NCI-H146 (cell line): ENCODE measurements at regions not wholly inside any gene's neighbourhood (a gene's known extent, or its start where the extent isn't known, plus 50 kb on each side); places are given as distances from the start of the nearest gene placed in this dataset.

Experiments used
- DNase-seq: peaks from one replicate; lab custom pipeline; 2025; lab: John Stamatoyannopoulos, UW

DNA sequence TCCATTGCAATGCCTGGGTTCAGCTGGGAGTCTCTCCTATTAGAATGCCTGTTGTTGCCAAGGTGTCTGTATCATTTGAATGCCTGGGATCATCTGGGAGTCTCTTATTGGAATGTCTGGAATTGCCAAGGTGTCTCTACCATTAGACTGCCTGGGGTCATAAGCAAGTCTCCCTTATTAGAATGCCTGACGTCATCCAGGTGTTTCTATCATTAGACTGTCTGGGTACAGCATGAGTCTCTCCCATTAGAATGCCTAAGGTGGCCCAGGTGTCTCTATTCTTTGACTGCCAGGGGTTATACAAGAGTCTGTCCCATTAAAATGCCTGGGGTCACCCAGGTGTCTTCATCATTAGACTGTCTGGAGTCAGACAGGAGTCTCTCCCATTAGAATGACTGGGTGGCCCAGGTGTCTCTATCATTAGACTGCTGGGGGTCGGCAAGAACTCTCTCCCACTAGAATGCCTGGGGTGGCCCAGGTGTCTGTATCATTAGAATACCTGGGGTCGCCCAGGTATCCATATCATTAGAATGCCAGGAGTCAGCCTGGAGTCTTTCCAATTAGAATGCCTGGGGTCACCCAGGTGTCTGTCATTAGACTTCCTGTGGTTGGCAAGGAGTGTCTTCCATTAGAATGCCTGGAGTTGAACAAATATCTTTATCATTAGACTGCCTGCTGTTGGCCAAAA is 2274.0 kb downstream of the TP53TG3F start:
- no peak for DNase-seq

DNA sequence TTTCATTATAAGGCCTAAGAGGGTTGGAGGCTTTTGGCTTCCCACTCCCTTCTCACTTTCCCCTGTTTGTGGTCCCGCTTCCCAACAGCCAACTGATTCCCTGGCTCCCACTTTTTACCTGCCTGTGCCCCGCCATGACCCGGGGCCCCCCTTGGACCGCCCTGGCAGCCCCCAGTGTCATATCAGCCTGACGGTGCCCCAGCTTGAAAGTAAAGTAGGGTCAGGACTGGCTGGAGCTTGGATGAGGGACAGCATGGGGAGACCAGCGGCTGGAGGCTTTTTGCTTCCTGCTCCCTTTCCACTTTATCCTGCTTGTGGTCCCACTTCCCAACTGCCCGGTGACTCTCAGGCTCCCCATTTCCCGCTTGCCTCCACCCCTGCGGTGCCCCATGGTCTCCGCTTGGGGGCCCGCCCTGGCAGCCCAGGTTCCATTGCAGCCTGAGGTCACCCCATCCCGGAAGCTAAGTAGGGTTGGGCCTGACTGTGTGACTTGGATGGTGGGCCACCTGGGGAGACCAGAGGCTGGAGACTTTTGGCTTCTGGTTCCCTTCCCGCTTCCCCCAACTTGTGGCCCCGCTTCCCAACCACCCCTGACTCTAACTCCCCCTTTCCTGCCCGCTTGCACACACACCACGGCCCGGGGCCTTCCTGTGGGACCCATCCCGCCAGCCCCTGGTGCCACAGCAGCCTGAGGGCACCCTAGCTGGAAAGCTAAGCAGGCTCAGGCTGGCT is 2274.7 kb downstream of the TP53TG3F start:
- DNase-seq: no peak

DNA sequence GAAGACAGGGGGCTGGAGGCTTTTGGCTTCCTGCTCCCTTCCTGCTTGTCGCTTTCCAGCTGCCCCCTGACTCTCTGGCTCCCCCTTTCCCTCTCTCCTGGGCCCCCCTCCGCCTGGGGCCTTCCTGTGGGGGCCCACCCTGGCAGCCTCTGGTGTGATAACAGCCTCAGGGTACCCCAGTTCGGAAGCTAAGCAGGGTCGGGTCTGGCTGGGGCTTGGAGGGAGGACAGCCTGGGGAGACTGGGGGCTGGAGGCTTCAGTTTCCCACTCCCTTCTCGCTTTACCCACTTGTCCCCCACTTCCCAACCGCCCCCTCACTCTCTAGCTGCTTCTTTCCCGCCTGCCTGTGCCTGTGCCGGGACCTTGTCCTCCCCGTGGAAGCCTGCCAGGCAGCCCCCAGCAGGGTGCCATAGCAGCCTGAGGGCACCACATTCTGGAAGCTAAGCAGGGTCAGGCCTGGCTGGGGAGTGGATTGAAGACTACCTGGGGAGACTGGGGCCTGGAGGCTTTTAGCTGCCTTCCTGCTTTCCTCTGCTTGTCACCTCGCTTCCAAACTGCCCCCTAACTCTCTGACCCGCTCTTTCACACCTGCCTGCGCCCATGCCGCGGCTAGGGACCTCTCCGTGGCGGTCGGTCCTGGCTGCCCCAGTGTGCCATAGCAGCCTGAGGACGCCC is 2275.5 kb downstream of the TP53TG3F start:
- DNase-seq: no peak

DNA sequence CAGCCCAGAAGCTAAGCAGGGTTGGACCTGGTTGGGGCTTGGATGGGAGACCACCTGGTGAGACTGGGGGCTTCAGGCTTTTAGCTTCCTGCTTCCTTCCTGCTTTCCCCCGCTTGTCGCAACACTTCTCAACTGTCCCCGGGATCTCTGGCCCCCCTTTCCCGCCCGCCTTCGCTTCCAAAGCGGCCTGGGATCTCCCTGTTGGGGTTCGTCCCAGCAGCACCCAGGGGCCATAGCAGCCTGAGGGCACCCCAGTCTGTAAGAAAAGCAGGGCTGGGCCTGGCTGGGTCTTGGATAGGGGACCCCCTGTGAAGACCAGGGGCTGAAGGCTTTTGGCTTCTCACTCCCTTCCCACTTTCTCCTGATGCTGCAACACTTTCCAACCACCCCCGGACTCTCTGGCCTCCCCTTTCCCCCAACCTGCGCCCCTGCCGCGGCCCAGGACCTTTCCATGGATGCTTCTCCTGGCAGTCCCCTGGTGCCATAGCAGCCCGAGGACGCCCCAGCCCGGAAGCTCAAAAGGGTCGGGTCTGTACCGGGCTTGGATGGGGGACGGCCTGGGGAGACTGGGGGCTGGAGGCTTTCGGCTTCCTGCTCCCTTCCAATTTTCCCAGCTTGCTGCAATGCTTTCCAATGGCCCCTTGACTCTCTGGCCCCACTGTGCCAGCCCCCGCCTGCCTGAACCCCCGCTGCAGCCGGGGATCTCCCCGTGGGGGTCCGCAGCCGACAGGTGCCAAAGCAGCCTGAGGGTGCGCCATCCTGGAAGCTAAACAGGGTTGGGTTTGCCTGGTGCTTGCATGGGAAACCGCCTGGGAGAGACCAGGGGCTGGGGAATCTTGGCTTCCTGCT is 2276.2 kb downstream of the TP53TG3F start:
- no peak for DNase-seq

DNA sequence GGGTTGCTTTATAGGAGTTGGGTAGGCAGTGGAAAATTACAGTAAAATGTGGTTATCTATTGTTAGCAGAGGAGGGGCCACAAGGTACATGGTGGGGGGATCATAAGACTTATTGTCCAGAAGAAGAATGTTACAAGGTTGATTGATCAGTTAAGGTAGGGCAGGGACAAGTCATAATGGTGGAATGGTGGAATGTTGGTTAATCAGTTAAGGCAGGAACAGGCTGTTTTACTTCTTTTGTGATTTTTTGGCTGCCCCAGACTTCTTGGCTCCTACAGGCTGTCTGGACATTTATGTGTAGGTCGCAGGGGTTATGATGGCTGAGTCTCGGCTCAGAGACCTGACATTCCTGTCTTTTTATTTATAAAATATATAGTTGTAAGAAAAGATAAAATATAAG is 2277.1 kb downstream of the TP53TG3F start:
- no peak for DNase-seq

DNA sequence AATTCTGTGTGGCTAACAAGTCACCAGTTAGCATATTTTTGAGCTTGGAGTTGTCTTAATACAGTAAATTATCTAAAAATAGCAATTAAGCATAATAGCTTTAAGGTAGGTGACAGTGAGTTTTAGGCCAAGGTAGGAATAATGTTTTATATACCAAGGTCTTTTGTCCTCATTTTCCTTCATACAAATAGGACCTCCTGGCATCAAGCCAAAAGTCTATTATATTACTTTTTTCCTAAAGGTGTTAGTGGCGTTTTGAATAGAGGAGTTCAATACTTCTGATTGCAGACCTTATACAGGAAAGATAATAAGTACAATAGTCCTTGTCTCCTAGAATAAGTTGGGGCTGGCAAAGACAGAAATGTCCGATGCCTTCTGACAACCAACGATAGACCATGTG is 2277.7 kb downstream of the TP53TG3F start:
- DNase-seq: no peak

DNA sequence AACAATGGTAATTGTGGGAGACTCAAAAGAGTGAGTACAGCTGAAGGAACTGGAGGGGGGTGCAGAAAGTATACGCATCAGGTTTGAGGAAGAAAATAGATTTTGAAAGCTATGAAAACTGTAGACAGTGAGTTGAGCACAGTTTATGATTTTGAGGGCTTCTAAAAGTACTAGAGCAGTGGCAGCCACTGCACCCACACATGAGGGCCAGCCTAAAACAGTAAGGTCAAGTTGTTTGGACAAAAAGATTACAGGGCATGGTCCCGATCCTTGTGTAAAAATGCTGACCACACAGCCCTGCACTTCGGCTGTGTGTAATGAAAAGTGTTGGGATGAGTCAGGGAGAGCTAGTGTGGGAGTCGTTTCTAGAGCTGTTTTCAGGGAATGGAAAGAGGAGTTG is 2282.1 kb downstream of the TP53TG3F start:
- no peak for DNase-seq

DNA sequence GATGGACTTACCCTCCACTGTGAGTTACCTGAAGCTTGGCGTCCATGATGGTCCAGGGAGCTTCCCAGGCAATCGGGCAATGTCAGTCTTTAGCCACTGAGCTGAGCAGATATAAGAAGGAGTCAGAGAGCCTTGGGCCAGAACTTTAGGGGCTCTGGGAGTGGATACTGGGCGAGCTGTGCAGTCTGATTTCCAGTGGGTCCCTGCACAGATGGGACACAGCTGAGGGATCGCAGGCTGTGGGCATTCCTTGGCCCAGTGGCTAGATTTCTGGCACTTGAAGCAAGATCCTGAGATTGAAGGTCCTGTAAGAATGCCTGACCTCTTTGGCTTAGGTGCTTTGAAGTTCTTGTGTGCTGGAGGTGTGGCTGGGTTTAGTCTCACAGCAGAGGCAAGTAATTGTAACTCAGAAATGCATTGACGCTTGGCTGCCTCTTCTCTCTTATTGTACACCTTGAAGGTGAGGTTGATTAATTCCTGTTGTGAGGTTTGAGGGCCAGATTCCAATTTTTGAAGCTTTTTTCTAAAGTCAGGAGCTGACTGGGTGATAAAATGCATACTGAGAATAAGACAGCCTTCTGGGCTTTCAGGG is 2283.8 kb downstream of the TP53TG3F start:
- no peak for DNase-seq

DNA sequence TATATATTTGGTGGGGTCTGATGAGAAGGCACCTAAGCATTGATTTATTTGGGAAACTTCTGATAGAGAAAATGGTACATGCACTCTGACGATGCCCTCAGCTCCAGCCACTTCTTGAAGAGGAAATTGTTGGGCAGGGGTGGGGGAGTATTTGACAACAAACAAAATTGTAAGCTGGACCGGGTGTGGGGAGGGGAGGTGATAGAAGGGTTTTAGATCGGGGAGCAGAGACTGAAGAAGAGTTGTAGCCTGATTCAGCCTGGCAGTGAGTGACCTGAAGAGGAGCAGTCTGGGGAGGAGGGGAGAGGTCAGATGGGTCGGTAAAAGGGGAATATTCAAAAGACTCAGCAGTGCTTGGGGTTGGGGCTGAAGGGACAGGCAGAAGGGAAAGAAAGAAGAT is 2284.7 kb downstream of the TP53TG3F start:
- DNase-seq: no peak

DNA sequence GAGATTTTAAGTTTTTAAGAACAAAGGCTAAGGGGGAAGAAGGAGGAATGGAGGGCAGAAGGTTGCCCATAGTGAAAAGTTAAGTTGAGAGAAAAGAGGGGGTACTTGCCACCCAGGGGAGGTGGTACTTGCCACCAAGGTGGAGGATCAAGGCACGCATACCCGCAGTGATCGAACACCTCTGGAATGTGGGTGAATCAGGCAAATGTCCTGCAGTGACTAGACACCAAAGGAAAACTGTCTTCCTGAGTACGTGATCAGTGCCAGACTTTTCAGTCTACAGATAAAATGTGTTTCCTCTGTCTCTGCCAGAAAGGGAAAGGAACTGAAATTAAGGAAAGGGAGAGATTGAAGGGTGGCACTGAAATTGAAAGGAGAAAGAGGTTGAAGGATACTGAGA is 2285.3 kb downstream of the TP53TG3F start:
- DNase-seq: no peak

DNA sequence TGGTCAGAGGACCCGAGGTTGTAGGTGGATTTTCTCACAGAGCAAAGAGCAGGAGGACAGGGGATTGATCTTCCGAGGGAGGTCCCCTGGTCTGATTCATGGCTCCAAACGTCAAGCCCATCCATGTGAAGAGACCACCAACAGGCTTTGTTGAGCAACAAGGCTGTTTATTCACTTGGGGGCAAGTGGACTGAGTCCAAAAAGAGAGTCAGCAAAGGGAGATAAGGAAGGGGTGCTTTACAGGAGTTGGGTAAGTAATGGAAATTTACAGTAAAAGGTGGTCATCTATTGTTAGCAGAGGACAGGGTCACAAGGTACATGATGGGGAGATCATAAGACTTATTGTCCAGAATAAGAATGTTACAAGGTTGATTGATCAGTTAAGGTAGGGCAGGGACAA is 2285.8 kb downstream of the TP53TG3F start:
- DNase-seq: no peak

DNA sequence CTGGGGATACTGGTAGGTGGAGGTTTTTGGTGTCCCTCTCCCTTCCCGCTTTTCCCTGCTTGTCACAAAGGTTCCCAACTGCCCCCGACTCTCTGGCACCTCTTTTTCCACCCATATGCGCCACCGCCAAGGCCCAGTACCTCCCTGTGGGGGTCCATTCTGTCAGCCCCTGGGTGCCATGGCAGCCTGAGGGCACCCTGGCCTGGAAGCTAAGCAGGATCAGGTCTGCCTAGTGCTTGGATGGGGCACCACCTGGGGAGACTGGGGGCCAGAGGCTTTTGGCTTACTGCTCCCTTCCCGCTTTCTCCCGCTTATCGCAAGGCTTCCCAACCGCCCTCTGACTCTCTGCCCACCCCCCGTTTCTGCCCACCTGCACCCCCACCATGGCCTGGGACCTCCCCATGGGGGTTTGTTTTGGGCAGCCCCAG is 2286.4 kb downstream of the TP53TG3F start:
- no peak for DNase-seq

DNA sequence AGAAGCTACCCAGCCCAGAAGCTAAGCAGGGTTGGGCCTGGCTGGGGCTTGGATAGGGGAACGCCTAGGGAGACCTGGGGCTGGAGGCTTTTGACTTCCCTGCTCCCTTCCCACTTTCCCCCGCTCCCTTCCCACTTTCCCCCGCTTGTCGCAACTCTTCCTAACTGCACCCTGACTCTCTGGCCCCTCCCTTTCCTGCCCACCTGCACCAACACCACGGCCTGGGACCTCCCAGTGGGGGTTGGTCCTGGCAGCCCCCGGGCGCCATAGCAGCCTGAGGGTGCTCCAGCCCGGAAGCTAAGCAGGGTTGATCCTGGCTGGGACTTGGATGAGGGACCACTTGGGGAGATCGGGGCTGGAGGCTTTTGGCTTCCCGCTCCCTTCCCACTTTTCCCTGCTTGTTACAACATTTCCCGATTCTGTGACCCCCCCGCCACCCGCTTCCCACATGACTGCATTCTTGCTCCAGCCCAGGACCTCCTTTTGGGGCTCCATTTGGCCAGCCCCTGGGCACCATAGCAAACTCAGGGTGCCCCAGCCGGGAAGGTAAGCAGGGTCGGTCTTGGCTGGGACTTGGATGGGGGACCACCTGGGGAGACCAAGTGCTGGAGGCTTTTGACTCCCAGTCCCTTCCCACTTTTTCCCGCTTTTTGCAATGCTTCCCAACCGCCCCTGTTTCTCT is 2287.0 kb downstream of the TP53TG3F start:
- no peak for DNase-seq

DNA sequence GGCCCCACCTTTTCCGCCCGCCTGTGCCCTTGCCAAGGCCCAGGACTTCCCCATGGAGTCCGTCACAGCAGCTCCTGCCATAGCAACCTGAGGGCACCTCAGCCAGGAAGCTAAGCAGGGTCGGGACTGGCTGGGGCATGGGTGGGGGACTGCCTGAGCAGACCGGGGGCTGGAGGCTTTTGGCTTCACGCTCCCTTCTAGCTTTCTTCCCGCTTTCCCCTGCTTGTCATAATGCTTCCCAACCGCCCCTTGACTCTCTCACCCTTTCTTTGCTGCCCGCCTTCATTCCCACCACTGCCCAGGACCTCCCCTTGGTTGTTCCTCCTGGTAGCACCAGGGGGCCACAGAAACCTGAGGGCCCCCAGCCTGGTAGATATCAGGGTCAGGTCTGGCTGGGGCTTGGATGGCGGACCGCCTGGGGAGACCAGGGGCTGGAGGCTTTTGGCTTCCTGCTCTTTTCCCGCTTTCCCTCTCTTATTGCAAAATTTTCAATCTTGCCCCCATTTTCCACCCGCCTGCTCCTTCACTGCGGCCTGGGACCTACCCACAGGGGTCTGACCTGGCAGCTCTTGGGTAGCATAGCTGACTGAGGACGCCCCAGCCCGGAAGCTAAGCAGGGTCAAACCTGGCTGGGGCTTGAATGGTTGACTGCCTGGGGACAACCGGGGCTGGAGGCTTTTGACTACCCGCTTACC is 2287.7 kb downstream of the TP53TG3F start:
- DNase-seq: no peak

DNA sequence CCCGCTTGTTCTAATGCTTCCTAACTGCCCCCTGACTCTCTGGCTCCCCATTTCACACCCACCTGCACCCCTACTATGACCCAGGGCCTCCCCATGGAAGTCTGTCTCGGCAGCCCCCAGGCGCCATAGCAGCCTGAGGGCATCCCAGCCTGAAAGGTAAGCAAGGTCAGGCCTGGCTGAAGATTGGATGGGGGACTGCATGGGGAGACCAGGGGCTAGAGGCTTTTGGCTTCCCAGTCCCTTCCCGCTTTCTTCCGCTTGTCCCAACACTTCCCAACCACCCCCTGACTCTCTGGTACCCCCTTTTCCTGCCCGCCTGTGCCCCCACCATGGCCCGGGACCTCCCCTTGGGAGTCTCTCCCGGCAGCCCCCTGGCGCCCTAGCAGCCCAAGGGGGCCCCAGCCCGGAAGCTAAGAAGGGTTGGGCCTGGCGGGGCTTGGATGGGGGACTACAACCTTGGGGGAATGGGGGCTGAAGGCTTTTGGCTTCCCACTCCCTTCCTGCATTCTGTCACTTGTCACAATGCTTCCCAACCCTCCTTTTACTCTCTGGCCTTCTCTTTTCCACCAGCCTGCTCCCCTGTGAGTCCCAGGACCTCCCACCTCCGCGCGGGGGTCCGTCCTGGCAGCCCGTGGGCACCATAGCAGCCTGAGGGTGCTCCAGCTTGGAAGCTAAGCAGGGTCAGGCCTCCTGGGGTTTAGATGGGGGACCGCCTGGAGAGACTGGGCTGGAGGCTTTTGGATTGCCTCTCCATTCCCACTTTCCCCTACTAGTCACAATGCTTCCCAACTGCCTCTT is 2288.4 kb downstream of the TP53TG3F start:
- DNase-seq: no peak

DNA sequence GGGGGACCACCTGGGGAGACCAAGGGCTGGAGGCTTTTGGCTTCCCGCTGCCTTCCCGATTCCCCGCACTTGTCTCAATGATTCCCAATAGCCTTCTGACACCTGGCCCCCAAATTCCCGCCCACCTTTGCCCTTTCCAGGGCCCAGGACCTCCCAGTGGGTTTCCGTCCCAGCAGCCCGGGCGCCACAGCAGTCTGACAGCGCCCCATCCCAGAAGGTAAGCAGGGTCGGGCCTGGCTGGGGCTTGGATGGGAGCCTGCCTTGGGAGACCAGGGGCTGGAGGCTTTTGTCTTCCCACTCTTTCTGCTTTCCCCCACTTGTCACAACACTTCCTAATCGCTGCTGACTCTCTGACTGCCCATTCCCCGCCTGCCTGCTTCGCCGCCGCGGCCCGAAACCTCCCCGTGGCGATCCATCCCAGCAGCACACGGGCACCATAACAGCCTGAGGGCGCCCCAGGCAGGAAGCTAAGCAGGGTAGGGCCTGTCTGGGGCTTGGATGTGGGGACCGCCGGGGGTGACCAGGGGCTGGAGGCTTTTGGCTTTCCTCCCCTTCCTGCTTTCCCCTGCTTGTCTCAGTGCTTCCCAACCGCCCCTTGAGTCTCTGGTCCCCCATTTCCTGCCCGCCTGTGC is 2289.3 kb downstream of the TP53TG3F start:
- no peak for DNase-seq

DNA sequence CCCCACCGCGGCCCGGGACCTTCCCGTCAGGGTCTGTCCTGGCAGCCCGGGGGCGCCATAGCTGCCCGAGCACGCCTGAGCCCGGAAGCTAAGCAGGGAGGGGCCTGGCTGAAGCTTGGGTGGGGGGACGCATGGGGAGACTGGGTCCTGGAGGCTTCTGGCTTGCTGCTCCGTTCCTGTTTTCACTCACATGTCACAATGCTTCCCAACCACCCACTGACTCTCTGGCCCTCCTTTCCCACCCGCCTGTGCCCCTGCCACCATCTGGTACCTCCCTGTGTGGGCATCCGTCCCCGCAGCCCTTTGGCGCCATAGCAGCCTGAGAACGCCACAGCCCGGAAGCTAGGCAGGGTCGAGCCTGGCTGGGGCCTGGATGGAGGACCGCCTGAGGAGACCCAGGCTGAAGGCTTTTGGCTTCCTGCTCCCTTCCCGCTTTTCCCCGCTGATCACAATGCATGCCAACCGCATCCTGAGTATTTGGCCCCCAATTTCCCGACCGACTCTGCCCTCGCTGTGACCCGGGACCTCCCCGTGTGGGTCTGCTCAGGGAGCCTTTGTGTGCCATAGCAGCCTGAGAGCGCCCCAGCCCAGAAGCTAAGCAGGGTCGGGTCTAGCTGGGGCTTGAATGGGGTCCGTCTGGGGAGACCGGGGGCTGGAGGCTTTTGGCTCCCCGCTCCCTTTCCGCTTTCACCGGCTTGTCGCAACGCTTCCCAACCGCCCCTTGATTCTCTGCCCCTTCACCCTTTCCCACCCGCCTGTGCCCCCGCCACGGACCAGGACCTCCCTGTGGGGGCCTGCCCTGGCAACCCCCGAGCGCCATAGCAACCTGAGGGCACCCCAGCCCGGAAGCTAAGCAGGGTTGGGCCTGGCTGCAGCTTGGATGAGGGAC is 2290.1 kb downstream of the TP53TG3F start:
- no peak for DNase-seq

DNA sequence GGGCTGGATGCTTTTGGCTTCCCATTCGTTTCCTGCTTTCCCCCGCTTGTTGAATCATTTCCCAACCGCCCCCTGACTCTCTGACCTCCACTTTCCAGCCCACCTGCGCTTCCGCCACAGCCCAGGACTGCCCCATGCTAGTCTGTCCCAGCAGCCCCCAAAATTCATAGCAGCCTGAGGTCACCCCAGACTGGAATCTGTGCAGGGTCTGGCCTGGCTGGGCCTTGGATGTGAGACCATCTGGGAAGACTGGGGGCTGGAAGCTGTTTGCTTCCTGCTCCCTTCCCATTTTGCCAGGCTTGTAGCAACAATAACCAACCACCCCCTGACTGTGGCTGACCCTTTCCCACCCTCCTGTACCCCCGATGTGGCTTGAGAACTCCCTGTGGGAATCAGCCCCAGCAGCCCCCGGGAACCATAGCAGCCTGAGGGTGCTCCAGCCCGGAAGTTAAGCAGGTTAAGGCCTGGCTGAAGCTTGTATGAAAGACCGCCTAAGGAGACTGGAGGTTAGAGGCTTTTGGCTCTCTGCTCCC is 2290.8 kb downstream of the TP53TG3F start:
- DNase-seq: no peak
